HepG2 (cell line): ENCODE measurements at regions not wholly inside any gene's neighbourhood (a gene's known extent, or its start where the extent isn't known, plus 50 kb on each side); places are given as distances from the start of the nearest gene placed in this dataset.

Source experiments
- ADNP ChIP-seq: sonication (generic); formaldehyde crosslinking; IDR thresholded peaks from 2 replicates; pipeline ENCODE4 v1.4.0; 2020; ENCODE audit warnings: missing genetic modification reagents
- CEBPB ChIP-seq: IDR thresholded peaks from 2 replicates; pipeline ENCODE4 v1.6.1; 2011; ENCODE audit warnings: low read depth, low read length, improper control_type of control experiment, borderline replicate concordance
- CREB1 ChIP-seq, 2 experiments: fragments of 450-650 bp in 1 of 2; IDR thresholded peaks; 2 replicates each; pipeline ENCODE4 v1.6.1; 2016 to 2017; ENCODE audit warnings: control low read depth in 1 of 2, mild to moderate bottlenecking in 1 of 2, missing compliant biosample characterization in 1 of 2, missing genetic modification characterization in 1 of 2
- CTCF ChIP-seq: sonication (generic); formaldehyde crosslinking; IDR thresholded peaks from 2 replicates; pipeline ENCODE4 v1.5.0; 2020; ENCODE audit warnings: mild to moderate bottlenecking, missing genetic modification reagents, moderate library complexity
- EZH2 ChIP-seq: conservative IDR thresholded peaks from 2 replicates; pipeline ENCODE4 v1.6.1; 2012; ENCODE audit warnings: mild to moderate bottlenecking, low read depth, low read length, moderate library complexity
- GLI4 ChIP-seq: sonication (generic); formaldehyde crosslinking; IDR thresholded peaks from 2 replicates; pipeline ENCODE4 v1.5.1; 2020; ENCODE audit warnings: missing genetic modification reagents, mild to moderate bottlenecking, moderate library complexity, borderline replicate concordance
- JUN ChIP-seq: sonication (generic); formaldehyde crosslinking; IDR thresholded peaks from 2 replicates; pipeline ENCODE4 v1.4.0; 2020; ENCODE audit warnings: mild to moderate bottlenecking, missing genetic modification reagents
- MATR3 ChIP-seq: sonication (generic); formaldehyde crosslinking; IDR thresholded peaks from 2 replicates; pipeline ENCODE4 v1.4.0; 2020; ENCODE audit warnings: missing genetic modification reagents
- PLRG1 ChIP-seq: fragments of 450-650 bp; conservative IDR thresholded peaks from 2 replicates; pipeline ENCODE4 v1.6.1; 2016
- POLR2A ChIP-seq, 2 experiments: IDR thresholded peaks; 2 replicates each; pipeline ENCODE4 v1.6.1; 2011; ENCODE audit warnings: low read depth in 2 of 2, low read length in 2 of 2, mild to moderate bottlenecking in 1 of 2, moderate library complexity in 1 of 2; ENCODE audit not compliant: insufficient read depth in 1 of 2
- ZNF274 ChIP-seq: sonication (generic); formaldehyde crosslinking; IDR thresholded peaks from 2 replicates; pipeline ENCODE4 v1.5.1; 2020; ENCODE audit warnings: mild to moderate bottlenecking, missing genetic modification reagents

GRCh38 chr14:81837304-81837703 is 303.7 kb upstream of the SEL1L start:
- TF ChIP-seq CREB1 (IDR thresholded peaks at IDR 0.05), result no peak
- TF ChIP-seq CREB1 (CRISPR knock-in tag; IDR thresholded peaks at IDR 0.05), result no peak
- no peak for TF ChIP-seq CTCF (CRISPR knock-in tag)
- no peak for TF ChIP-seq CEBPB
- TF ChIP-seq POLR2A (IDR thresholded peaks at IDR 0.05; ENCODE audit: insufficient read depth in 1 of 2, low read depth in 2 of 2, low read length in 2 of 2), result no peak
- no peak for TF ChIP-seq GLI4 (CRISPR knock-in tag)
- no peak for TF ChIP-seq PLRG1
- TF ChIP-seq ZNF274 (CRISPR knock-in tag), result no peak
- no peak for TF ChIP-seq JUN
- TF ChIP-seq ADNP (CRISPR knock-in tag), result no peak
- TF ChIP-seq MATR3, result no peak
- no peak for TF ChIP-seq EZH2
